Smooth muscle cell (in vitro differentiated cells): ENCODE measurements at regions not wholly inside any gene's neighbourhood (a gene's known extent, or its start where the extent isn't known, plus 50 kb on each side); places are given as distances from the start of the nearest gene placed in this dataset.

ENCODE experiments used
- DNase-seq: peaks from one replicate; lab custom pipeline; 2025; ENCODE audit not compliant: unreplicated experiment; lab: John Stamatoyannopoulos, UW
- H2AFZ ChIP-seq: fragments of 200-600 bp; sonication (generic); 2 replicates; pipeline ENCODE4 v1.6.0; 2016; ENCODE audit warnings: antibody characterized with exemption, low read depth, mild to moderate bottlenecking
- H3F3A ChIP-seq: fragments of 200-600 bp; sonication (generic); 2 replicates; pipeline ENCODE4 v1.6.0; 2017; ENCODE audit warnings: antibody characterized with exemption, low read depth
- H3K27ac ChIP-seq: fragments of 200-600 bp; sonication (generic); 2 replicates; pipeline ENCODE4 v1.5.1; 2016; ENCODE audit warnings: low read depth, mild to moderate bottlenecking
- H3K27me3 ChIP-seq: fragments of 200-600 bp; sonication (generic); 2 replicates; pipeline ENCODE4 v1.6.1; 2016; ENCODE audit warnings: low read depth, mild to moderate bottlenecking
- H3K36me3 ChIP-seq: fragments of 200-600 bp; sonication (generic); 2 replicates; pipeline ENCODE4 v1.5.1; 2016; ENCODE audit warnings: low read depth
- H3K4me1 ChIP-seq: fragments of 200-600 bp; sonication (generic); 2 replicates; pipeline ENCODE4 v1.5.1; 2016; ENCODE audit warnings: low read depth
- H3K4me2 ChIP-seq: fragments of 200-600 bp; sonication (generic); 2 replicates; pipeline ENCODE4 v1.6.0; 2016; ENCODE audit warnings: mild to moderate bottlenecking
- H3K4me3 ChIP-seq: fragments of 200-600 bp; sonication (generic); 2 replicates; pipeline ENCODE4 v1.5.1; 2016; ENCODE audit warnings: mild to moderate bottlenecking
- H3K79me2 ChIP-seq: fragments of 200-600 bp; sonication (generic); 2 replicates; pipeline ENCODE4 v1.6.0; 2016; ENCODE audit warnings: low read depth, mild to moderate bottlenecking
- H3K9ac ChIP-seq: fragments of 200-600 bp; sonication (generic); 2 replicates; pipeline ENCODE4 v1.6.0; 2016; ENCODE audit warnings: low read depth
- H3K9me3 ChIP-seq: fragments of 200-600 bp; sonication (generic); replicated peaks from 2 replicates; pipeline ENCODE4 v1.5.1; 2016; ENCODE audit warnings: low read depth
- H4K20me1 ChIP-seq: fragments of 200-600 bp; sonication (generic); 2 replicates; pipeline ENCODE4 v1.6.0; 2016; ENCODE audit warnings: low read depth
- CTCF ChIP-seq: fragments of 200-600 bp; sonication (generic); IDR thresholded peaks from 2 replicates; pipeline ENCODE4 v1.5.1; 2017; ENCODE audit warnings: borderline replicate concordance, mild to moderate bottlenecking, antibody characterized with exemption; ENCODE audit not compliant: insufficient read depth, poor library complexity, severe bottlenecking
- WGBS: methylation state at CpG from one replicate; pipeline ENCODE4 v1.1.7; 2016; ENCODE audit warnings: low lambda C conversion rate; 5-methylcytosine and 5-hydroxymethylcytosine counted together

- no peaks in the 10 kb centered on the region for H3F3A ChIP-seq
- H3K27ac ChIP-seq, result no peak overlapping the region
- no peaks in the 10 kb centered on the region for H4K20me1 ChIP-seq
- no peaks in the 10 kb centered on the region for H3K9me3 ChIP-seq
- H2AFZ ChIP-seq, result no peak overlapping the region
- no peak overlapping the region for H3K9ac ChIP-seq
- DNase-seq, result no peak
- WGBS, result 69% methylated on average over 4 of the region's 4 CpGs
- no peaks in the 10 kb centered on the region for H3K36me3 ChIP-seq
- no peak overlapping the region for H3K4me3 ChIP-seq
- no peaks in the 10 kb centered on the region for H3K4me1 ChIP-seq
- no peaks in the 10 kb centered on the region for H3K79me2 ChIP-seq
- H3K27me3 ChIP-seq, result no peaks in the 10 kb centered on the region
- no peak for TF ChIP-seq CTCF
- H3K4me2 ChIP-seq, result no peak overlapping the region
Measured at GRCh38 chr10:90276894-90277475, 575.6 kb downstream of the KIF20B start.

GRCh38 chr10:90286406-90286805 is 571.4 kb downstream of the HTR7 start:
- H3F3A ChIP-seq, result no peaks in the 10 kb centered on the region
- no peak for DNase-seq
- no peak overlapping the region for H3K4me2 ChIP-seq
- no peak overlapping the region for H2AFZ ChIP-seq
- H3K4me1 ChIP-seq, result no peaks in the 10 kb centered on the region
- no peaks in the 10 kb centered on the region for H3K36me3 ChIP-seq
- no peak overlapping the region for H3K9ac ChIP-seq
- H4K20me1 ChIP-seq, result no peaks in the 10 kb centered on the region
- WGBS, result 97% methylated on average over 2 of the region's 2 CpGs
- H3K4me3 ChIP-seq, result no peak overlapping the region
- H3K9me3 ChIP-seq, result no peaks in the 10 kb centered on the region
- TF ChIP-seq CTCF, result no peak
- H3K79me2 ChIP-seq, result no peaks in the 10 kb centered on the region
- H3K27ac ChIP-seq, result no peak overlapping the region
- no peaks in the 10 kb centered on the region for H3K27me3 ChIP-seq

GRCh38 chr10:90286941-90287340 is 570.9 kb downstream of the HTR7 start:
- Histone ChIP-seq H3K36me3 (no peaks in the 10 kb centered on the region), H3K4me3 (no peak overlapping the region), H3K79me2 (no peaks in the 10 kb centered on the region), H3K27me3 (no peaks in the 10 kb centered on the region), H4K20me1 (no peaks in the 10 kb centered on the region), H3F3A (no peaks in the 10 kb centered on the region), H2AFZ (no peak overlapping the region), H3K4me2 (no peak overlapping the region), H3K4me1 (no peaks in the 10 kb centered on the region), H3K9me3 (no peaks in the 10 kb centered on the region), H3K27ac (no peak overlapping the region), H3K9ac (no peak overlapping the region)
- 97% methylated on average over 1 of the region's 1 CpG for WGBS
- DNase-seq, result no peak
- TF ChIP-seq CTCF, result no peak

- no peak overlapping the region for H3K4me3 ChIP-seq
- H3K36me3 ChIP-seq, result no peaks in the 10 kb centered on the region
- no peak overlapping the region for H3K9ac ChIP-seq
- H3K27me3 ChIP-seq, result no peaks in the 10 kb centered on the region
- H4K20me1 ChIP-seq, result no peaks in the 10 kb centered on the region
- H3K9me3 ChIP-seq, result no peaks in the 10 kb centered on the region
- H3K27ac ChIP-seq, result no peak overlapping the region
- DNase-seq, result no peak
- WGBS, result 0% methylated on average over 1 of the region's 1 CpG
- H3K4me2 ChIP-seq, result no peak overlapping the region
- H2AFZ ChIP-seq, result peak overlapping the region; percentile 30
- H3K79me2 ChIP-seq, result no peaks in the 10 kb centered on the region
- H3F3A ChIP-seq, result no peaks in the 10 kb centered on the region
- TF ChIP-seq CTCF, result peak; percentile 37
- no peaks in the 10 kb centered on the region for H3K4me1 ChIP-seq
Measured at GRCh38 chr10:90288391-90288933, 569.4 kb downstream of the HTR7 start.
